ENCODE measurements at regions not wholly inside any gene's neighbourhood (a gene's known extent, or its start where the extent isn't known, plus 50 kb on each side); places are given as distances from the start of the nearest gene placed in this dataset.
"Not testable (repeated sequence)": the region's sequence is repeated elsewhere in the genome, so short reads cannot be mapped to it uniquely, and the experiment has no call there.

GRCh38 chr9:38518826-38519225 is 94.6 kb upstream of the IGFBPL1 start:
- no peak for DNase-seq

- DNase-seq: peak; percentile 14
Observed at GRCh38 chr9:38516273-38516672, 92.0 kb upstream of the IGFBPL1 start.

- not testable (repeated sequence) for DNase-seq
Observed at GRCh38 chr9:38515055-38515454, 90.8 kb upstream of the IGFBPL1 start.

GRCh38 chr9:38510340-38510739 is 86.1 kb upstream of the IGFBPL1 start:
- not testable (repeated sequence) for DNase-seq

GRCh38 chr9:38507587-38507986 is 83.3 kb upstream of the IGFBPL1 start:
- no peak for DNase-seq

- not testable (repeated sequence) for DNase-seq
Observed at GRCh38 chr9:38500171-38500570, 75.9 kb upstream of the IGFBPL1 start.

- DNase-seq: not testable (repeated sequence)
Observed at GRCh38 chr9:38498551-38498950, 74.3 kb upstream of the IGFBPL1 start.

- no peak for DNase-seq
Observed at GRCh38 chr9:38489057-38489456, 64.8 kb upstream of the IGFBPL1 start.

GRCh38 chr9:38488156-38488698 is 64.0 kb upstream of the IGFBPL1 start:
- DNase-seq: no peak

GRCh38 chr9:38487418-38488155 is 63.3 kb upstream of the IGFBPL1 start:
- DNase-seq: not testable (repeated sequence)

GRCh38 chr9:38486837-38487236 is 62.6 kb upstream of the IGFBPL1 start:
- DNase-seq: no peak

GRCh38 chr9:38486056-38486615 is 61.9 kb upstream of the IGFBPL1 start:
- DNase-seq: no peak

- DNase-seq: not testable (repeated sequence)
Observed at GRCh38 chr9:38484076-38484665, 59.9 kb upstream of the IGFBPL1 start.

- DNase-seq: no peak
Observed at GRCh38 chr9:38482918-38483592, 58.8 kb upstream of the IGFBPL1 start.

GRCh38 chr9:38478211-38478610 is 54.0 kb upstream of the IGFBPL1 start:
- no peak for DNase-seq

- not testable (repeated sequence) for DNase-seq
Observed at GRCh38 chr9:38474476-38474875, 50.2 kb upstream of the IGFBPL1 start.
